NCI-H1417 (cell line): ENCODE measurements at regions not wholly inside any gene's neighbourhood (a gene's known extent, or its start where the extent isn't known, plus 50 kb on each side); places are given as distances from the start of the nearest gene placed in this dataset.
"Not testable (repeated sequence)": the region's sequence is repeated elsewhere in the genome, so short reads cannot be mapped to it uniquely, and the experiment has no call there.

ENCODE experiments used
- DNase-seq, 3 experiments: peaks; one replicate each; lab custom pipeline; 2025; lab: John Stamatoyannopoulos, UW

DNA sequence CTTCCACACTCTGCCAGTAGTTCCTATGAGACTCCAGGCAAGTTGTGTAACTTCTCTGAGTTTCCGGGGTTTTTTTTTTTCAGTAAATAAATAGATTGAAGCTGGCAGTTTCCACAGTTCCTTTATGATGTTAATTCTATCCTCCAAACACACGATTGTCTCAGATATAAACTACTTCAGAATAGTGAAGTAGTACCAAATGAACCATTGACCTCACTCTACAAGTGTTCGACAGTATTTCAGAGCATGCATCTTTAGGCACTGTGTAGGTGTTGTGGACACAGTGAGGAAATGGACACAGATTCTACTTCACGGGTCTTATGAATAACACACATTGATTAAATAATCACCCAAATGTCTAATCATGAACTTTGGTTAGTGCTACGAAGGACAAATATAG lies 136.1 kb upstream of the IGSF10 start:
- DNase-seq = no peak

DNA sequence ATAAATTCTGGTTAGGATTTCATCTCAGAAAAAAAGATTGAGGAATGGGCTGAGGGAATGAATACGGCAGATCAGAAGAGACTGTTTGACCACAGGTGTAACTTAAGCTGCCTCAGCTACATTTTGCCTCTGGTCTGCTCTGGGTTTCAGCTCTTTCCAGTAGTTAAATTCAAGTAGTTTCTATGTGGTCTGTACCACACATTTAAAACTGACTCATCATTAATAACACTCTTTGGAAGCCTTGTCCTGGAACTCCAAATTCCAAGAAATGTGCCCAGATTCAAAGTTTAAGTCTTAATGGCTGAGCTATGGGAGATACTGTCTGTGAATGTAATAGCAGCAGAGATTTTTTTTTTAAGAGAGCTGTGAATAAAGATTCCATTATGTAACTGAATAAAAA lies 133.1 kb upstream of the IGSF10 start:
- no peak for DNase-seq

DNA sequence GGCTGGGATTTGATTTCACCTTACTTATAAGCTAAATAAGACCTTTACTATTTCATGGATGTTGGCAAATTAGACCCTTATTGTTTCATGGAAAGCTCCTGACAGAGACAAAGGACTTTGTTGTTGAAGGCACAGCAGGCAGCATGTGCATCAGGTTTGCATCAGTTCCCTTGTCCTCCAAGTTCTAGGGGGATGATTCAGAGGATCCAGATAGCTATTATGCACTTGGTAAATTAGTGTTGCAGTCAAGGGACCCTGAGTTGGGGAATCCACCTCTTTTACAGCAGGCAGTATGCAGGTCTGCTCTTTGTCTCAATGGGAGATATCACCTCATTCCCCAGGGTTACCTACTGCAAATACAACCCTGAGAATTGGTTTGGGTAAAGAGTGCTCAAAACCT lies 131.4 kb upstream of the IGSF10 start:
- DNase-seq = peak in 1 of 3 experiments; percentile 57

DNA sequence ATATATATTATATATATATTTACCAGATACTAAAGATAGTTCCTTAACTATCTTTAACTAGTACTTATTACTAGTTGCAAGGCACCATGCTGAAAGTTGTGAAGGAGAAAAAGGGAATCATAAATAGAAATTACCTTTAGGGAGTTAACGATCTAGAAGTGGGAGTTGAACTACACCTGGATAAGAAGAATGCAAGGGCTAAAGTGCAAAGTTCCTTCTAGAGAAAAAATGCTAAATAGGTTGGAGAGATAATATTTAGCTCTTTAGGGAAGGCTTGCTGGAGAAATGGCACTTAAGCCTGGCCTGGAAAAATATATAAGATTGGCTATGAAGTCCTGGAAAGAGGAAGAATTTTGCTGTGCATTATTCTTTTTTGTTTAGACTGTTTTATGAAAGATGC lies 130.6 kb upstream of the IGSF10 start:
- DNase-seq = no peak

DNA sequence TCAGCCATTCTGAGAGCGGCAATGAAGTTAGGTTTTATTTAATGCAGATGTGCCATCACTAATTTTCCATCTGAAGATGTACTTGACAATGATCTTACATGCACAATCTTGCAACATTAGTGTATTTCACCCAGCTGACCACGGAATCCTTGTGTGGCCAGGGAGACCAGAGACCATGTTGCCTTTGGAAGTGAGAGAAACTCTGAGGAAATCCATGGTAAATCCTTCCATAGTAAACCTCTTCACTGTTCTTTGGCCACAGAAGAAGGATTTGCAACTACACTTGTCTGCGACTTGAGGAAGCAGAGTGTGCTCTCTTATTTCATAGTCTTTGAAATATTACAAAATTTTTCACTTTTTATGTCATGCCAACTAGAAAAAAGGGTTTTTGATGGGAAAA lies 128.4 kb upstream of the IGSF10 start:
- no peak for DNase-seq

DNA sequence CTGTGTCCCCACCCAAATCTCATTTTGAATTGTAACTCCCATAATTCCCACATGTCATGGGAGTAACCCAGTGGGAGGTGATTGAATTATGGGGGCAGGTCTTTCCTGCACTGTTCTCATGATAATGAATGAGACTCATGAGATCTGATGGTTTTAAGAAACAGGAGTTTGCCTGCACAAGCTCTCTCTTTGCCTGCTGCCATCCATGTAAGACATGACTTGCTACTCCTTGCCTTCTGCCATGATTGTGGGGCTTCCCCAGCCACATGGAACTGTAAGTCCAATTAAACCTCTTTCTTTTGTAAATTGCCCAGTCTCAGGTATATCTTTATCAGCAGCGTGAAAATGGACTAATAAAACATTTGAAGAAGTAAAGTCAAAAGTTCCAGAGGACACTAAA lies 126.8 kb upstream of the IGSF10 start:
- DNase-seq = not testable (repeated sequence)

DNA sequence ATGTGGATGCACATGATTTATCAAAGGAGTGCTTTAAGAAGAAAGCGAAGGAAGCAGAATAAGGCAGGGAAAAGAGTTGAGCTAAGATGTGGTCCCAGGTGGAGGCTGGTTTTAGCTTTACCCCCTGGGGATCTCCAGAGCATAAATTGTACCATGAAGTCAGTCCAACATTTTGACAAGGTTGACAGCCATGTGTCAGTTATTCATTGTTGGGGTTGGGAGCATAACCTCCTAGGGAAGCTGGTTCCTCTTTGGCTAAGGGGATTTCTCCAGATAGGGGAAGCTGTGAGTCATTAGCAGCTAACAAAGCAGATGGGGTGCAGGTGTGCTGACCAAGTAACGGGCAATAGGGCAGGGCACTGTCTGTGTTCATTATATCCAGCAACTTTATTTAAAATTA lies 123.7 kb upstream of the IGSF10 start:
- peak in 1 of 3 experiments; percentile 20 for DNase-seq

DNA sequence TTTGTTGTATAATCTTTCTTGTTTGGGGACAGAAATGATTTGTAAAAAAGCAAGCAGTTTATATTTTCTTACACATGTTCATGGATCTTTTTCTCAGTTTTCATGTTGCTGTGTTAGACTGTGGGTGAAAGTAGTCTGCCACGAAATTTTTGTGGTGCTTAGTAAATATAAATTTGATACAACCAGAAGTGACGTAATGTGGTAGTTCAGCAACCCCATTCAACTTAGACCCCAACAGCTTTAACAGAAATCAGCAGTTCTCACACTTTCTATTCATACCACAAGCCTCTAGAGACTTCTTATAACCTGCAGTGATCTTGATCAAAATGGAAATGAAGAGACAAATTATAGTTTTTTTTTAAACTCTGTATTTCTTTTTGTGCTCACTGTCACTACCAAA lies 120.2 kb upstream of the IGSF10 start:
- no peak for DNase-seq

DNA sequence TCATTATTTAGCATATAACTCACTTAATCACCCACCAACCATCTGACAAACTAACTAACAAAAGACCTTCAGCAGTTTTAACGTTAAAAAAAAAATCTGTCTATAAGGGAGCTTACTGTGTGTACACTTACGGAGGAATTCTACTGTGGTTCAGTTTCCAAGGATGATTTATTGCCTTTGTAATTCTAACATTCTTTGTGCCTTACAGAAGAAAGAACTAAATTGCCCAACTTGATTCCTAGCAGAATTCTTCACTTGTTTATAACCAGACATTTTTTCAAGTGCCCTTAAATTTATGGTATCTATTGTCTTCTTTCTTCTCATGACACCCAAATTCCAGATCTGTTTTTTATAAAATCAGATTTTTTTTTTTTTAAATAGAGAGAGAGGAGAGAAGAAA lies 119.7 kb upstream of the IGSF10 start:
- DNase-seq = peak in 1 of 3 experiments; percentile 49

DNA sequence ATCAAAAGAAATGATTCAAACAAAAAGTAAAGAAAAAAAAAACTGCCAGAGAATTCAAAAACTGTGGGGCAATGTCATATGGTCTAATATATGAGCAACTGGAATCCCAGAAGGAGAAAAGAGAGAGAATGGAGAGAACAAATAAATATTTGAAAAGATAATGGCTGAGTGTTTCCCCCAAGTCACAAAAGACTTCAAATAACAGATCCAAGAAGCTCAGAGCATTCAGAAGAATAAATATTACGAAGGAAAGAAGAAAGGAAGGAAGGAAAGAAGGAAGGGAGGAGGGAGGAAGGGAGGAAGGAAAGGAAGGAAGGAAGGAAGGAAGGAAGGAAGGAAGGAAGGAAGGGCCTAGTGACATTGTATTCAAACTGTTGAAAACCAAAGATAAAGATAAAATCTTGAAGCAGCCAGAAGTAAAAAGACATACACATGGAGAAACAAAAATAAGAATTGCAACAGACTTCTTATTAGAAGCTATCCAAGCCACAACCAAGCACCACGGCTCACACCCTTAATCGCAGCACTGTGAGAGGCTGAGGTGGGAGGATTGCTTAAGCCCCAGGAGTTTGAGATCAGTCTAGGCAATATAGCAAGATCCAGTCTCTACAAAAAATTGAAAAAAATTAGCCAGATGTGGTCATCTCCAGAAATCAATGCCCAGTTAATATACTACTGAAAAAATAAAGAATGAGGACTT lies 118.9 kb upstream of the IGSF10 start:
- no peak for DNase-seq

DNA sequence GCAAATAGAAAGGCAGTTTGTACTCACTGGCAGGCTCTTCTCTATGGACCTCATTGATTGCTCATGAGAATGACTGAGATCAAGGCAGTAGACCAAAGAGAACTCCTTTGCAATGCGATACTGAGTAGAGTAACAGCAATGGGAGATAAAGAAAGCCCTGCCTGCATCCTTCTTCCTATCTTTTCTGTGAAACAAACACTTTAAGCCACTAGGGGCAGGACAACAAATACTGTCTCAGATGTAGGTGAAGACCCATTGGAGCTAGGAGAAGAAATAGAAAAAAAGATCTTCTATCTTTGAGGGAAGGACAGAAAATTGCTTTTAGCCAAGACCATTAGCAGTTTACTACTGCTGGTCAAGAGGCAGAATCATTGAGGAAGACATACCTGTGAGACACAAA lies 117.6 kb upstream of the IGSF10 start:
- no peak for DNase-seq

DNA sequence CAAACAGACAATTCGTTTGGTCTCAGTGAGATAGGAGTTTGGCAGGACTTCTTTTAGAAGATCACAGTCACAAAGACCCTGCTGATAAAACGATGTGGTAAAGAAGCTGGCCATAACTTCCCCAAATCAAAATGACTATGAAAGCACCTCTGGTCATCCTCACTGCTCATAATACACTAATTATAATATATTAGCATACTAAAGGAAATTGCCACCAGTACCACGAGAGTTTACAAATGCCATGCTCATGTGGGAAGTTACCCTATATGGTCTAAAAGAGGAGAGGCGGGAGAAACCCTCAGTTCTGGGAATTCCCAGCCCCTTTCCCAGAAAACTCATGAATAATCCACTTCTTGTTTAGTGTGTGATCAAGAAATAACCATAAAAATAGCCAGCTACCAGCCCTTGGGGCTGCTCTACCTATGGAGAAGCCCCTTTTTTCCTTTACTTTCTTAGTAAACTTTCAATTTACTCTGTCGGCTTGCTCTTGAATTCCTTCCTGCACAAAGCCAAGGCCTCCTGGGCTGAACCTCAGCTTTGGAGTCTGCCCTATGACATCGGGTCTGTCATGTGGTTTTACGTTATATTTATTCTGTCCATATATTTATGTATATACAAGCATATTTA lies 115.8 kb upstream of the IGSF10 start:
- DNase-seq = no peak

DNA sequence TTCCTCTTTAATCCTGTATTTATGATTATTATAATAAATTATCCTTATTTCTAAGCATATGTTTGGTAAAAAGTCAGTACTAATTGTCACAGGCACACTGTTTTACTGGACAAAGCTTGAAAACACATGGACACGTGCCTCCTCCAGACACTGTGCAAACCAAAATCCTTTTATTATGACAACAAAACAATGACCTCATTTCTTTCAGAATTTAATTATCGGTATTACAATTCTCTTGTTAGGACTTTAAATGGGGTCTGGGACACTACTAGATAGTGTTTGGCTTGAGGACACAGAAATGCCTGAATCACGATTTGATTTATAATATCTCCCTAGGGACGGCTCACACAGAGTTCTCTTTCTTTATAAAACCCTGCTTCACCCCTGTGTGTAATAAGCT lies 107.3 kb upstream of the IGSF10 start:
- DNase-seq = peak in 1 of 3 experiments; percentile 47

DNA sequence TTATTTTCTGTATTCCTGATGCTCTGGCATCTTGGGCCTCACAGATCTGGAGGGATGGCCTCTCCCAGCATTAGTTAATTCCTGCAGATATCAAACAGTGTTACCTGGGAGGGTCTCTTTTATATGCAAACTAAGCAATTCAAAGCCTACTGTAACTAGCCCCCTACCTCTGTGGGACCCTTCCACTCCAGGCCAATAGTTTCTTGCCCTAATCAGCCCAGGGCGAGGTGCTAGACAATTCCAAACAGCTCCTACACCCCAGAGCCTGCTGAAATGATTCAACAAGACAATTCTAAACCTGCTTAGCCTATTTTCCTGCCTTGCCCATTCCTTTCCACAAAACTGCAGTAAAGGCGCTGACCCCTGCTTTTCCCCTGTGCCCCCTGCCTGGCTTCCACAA lies 106.6 kb upstream of the IGSF10 start:
- no peak for DNase-seq

DNA sequence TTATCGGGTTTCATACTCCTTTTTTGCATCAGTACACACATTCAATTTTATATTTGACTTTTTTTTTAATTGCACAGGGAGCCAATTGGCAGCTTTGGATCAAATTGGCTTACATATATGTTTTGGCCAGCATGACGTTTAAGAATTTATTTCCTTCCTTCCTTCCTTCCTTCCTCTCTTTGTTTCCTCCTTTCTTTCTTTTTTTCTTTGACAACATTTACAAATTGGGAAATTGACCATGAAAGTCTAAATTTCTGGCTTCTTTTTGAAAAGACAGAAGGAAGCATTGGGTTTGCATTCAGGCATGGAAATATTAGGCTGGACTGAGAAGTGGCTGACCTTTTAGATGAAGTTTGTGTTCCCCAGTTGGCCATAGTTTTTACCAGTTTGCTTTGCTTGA lies 103.4 kb upstream of the IGSF10 start:
- no peak for DNase-seq

DNA sequence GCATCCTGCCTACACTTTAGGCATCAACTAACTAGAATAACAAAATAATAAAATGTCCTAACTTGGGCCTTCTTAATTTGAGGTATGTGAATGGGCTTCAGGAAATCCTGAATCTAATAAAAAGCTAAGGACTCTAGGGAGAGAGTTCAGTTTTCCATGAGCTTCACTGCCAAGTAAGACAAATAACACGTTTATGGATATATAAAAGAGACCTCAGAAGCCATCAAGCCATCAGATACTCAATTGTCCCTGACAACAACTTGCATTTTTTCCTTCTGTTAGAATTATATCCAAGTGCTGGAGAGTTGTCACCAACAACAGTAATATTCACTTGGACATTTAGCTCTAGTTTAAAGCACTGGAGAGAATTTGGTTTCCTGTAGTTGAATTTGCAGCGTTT lies 102.4 kb upstream of the IGSF10 start:
- no peak for DNase-seq

DNA sequence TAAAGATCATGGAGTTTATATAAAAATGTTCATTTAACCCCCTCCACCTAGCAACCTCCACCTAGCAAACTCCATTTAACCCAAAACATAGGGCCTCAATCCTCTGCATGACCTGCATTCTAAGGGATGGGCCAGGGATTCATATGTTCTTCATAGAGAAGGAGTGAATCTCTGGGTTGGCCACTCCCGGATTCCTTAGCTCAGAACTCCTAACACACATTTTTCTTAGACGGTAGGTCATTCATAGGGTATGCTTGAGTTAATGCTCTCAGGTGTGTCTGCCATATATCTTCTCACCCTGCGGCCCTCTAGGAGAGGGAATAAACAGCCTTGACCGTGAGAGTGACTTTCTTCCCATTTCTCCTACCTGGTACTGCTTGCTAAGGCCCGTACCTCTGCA lies 102.0 kb upstream of the IGSF10 start:
- no peak for DNase-seq

DNA sequence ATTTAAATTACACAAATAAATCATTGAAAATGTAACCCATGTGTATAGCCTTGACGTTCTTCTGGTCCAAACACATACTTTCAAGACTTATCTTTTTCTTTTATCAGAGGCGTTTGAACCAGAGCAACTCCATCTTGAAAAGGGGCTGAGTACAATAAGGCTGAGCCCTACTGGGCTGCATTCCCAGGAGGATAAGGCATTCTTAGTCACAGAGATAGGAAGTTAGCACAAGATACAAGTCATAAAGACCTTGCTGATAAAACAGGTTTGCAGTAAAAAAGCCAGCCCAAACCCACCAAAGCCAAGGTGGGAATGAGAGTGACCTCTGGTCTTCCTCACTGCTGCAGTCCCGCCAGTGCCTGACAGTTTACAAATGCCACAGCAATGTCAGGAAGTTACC lies 101.0 kb upstream of the IGSF10 start:
- DNase-seq = no peak

DNA sequence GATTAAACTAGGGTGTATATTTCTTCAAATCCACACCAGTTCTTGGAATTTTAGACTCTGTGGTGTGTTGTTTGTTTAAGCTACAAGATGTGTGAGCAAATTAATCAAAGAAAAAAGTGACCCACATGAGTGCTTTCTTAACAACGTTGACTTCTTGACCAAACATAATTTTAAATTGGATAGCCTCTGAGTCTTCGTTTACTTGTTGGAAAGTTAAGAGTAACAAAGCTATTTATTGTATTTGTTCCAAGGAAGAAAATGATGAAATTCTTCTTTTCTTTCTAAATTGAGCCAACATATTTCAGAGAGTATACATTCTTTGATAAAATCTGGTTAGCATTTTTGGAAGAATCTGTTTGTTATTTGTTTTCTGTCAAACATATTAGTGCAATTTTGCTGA lies 99.9 kb upstream of the IGSF10 start:
- no peak for DNase-seq

DNA sequence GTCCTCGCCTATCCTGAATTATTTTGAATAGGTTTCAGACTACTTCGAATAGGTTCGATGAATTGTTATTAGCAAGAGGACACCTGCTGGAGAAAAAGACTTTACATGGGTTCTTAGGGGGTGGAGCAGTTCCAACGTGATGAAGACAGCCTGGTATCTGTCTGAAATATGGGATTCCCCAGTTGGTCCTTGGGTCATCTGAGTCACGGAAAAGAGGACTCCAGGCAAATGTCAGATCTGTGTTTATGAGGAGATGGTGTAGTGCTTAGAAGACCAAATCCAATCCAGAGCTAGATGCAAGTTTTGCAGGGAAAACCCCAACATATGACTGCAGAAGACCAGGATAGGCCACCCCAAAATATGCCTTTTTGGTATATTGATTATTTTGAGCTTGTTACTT lies 98.9 kb upstream of the IGSF10 start:
- DNase-seq = no peak

DNA sequence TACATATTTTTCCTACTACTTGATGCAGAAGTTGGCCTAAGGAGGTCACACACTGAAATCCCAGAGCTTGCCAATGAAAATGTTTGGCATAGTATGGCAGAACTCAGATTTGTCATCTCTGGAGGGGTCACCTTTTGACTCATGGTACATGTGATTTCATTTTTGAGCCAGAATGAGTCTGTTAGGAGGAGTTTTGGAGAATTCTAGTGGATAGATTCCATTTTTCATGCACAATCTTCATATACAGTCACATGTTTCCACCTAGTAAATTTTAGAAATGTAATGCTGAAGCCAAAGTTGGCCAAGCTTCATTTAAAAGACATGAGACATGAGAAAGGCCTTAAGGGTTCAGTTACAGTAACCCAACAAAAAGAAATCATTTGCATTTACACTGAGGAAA lies 97.8 kb upstream of the IGSF10 start:
- DNase-seq = no peak

DNA sequence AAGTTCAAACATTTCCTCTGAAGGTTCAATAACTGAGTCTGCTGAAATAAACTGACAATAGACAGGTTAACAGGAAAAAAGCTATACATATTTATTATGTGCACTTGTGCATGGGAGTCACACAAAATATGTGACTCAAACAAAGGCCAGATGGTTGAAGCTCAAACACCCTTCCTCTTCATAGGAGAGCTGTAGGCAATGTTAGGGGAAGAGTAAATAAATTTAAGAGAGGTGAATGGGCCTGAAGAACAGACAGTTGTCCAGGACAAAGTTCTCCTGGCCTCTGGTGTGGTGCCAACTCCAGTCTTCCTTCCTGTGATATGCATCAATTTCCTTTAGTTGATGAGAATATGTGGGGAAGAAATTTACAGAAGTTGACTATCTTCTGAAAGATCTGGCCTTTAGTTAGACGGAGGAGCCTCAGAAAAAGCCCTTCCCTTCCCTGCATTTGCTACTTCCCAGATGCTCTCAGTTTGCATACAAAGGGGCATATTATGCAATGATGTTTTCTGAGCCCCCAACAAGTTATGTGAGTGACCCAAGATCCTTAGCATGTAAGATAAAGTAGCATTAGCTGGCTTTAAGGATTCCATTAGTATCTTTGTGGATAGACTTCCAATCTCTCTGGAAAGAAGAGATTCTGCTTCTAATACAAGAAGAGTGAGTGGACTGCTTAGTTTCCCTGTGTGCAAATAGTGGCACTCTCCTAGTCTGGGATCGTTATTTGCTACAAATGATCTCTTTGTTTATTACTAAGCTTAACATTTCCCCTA lies 96.4 kb upstream of the IGSF10 start:
- no peak for DNase-seq

DNA sequence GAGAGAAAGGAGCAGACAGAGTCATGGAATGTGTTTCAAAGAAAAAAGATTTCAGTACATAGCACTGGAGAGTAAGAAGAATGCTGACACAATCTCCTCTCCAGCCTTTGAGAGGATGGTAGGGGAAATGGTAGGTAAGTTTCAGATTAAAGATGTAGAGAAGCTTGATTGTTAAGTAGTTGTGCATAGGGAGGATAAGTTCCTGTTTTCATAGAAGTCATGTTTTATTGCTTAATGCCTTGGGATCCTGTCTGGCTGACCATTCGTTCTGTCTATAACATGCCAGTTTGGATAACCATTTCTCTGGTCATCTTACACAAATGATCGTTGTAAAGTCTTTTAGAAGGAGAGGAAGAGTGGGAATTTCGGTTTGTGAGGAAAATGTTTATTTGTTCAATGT lies 95.7 kb upstream of the IGSF10 start:
- no peak for DNase-seq
